ENCODE measurements at regions not wholly inside any gene's neighbourhood (a gene's known extent, or its start where the extent isn't known, plus 50 kb on each side); places are given as distances from the start of the nearest gene placed in this dataset.

DNA sequence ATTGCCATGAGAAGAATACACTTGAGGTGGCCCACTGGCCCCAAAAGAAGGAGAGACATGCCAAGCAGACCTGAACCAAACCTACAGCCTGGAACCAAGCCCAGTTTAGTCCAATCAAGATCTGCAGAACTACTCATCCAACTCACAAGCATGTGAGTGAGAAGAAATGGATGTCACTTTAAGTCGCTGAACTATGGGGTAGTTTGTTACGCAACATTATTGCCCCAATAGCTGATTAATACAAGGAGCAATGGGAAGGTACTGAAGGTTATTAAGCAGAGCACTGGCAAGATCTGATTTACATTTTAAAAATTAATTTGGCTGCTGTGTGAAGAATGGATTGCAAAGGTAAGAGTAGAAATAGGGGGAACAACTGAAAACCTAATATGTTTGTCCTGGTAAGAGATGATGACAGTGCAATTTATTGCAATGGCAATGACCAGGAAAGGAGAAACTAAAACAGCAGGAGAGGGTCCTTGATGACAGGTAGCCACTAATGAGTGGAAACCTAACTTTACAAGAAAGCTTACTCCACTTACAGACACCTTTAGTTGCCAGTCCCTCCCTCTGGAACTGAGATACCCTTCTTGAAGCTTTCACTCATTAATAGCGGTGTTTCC lies 132.9 kb upstream of the GRIA1 start:
- no peak for TF ChIP-seq POLR2A (IDR thresholded peaks at IDR 0.05; ENCODE audit: low read depth)
- TF ChIP-seq, protein P1, sequence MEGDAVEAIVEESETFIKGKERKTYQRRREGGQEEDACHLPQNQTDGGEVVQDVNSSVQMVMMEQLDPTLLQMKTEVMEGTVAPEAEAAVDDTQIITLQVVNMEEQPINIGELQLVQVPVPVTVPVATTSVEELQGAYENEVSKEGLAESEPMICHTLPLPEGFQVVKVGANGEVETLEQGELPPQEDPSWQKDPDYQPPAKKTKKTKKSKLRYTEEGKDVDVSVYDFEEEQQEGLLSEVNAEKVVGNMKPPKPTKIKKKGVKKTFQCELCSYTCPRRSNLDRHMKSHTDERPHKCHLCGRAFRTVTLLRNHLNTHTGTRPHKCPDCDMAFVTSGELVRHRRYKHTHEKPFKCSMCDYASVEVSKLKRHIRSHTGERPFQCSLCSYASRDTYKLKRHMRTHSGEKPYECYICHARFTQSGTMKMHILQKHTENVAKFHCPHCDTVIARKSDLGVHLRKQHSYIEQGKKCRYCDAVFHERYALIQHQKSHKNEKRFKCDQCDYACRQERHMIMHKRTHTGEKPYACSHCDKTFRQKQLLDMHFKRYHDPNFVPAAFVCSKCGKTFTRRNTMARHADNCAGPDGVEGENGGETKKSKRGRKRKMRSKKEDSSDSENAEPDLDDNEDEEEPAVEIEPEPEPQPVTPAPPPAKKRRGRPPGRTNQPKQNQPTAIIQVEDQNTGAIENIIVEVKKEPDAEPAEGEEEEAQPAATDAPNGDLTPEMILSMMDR (IDR thresholded peaks at IDR 0.05), result no peak
- no peak for TF ChIP-seq EP300 (IDR thresholded peaks at IDR 0.05)
